MM.1S (cell line): ENCODE measurements at regions not wholly inside any gene's neighbourhood (a gene's known extent, or its start where the extent isn't known, plus 50 kb on each side); places are given as distances from the start of the nearest gene placed in this dataset.

Experiments
- CTCF ChIP-seq: fragments of 300-600 bp; sonication (generic); IDR thresholded peaks from 2 replicates; pipeline ENCODE4 v1.5.1; 2016; ENCODE audit warnings: antibody characterized with exemption, low read length, mixed read lengths
- EZH2 ChIP-seq: fragments of 300-600 bp; sonication (generic); optimal IDR thresholded peaks from 2 replicates; pipeline ENCODE3; 2017; ENCODE audit warnings: low read depth, mild to moderate bottlenecking, antibody characterized with exemption, low read length, mixed read lengths
- EZH2phosphoT487 ChIP-seq: fragments of 300-600 bp; sonication (generic); IDR thresholded peaks from 2 replicates; pipeline ENCODE4 v1.6.1; 2018; ENCODE audit warnings: antibody characterized with exemption, low read length

- TF ChIP-seq CTCF (no peak), EZH2phosphoT487 (no peak), EZH2 (no peak)
Measured at GRCh38 chr22:22833059-22833458, 54.6 kb upstream of the IGLL5 start.
